ENCODE measurements at regions not wholly inside any gene's neighbourhood (a gene's known extent, or its start where the extent isn't known, plus 50 kb on each side); places are given as distances from the start of the nearest gene placed in this dataset.

GRCh38 chr5:122565331-122565730 lies 209.5 kb upstream of the SNX2 start:
- TF ChIP-seq ERF (CRISPR knock-in tag; IDR thresholded peaks at IDR 0.05) (no peak), TBP (optimal IDR thresholded peaks at IDR 0.05; ENCODE audit: low read depth, low read length) (no peak), JUND (IDR thresholded peaks at IDR 0.05; ENCODE audit: borderline replicate concordance, low read depth, low read length) (no peak), JUND (tag; IDR thresholded peaks at IDR 0.05; ENCODE audit: borderline replicate concordance, low read depth, low read length) (no peak), EP300 (IDR thresholded peaks at IDR 0.05; ENCODE audit: low read length) (no peak), MTA1 (IDR thresholded peaks at IDR 0.05; ENCODE audit: borderline replicate concordance) (no peak), ZNF263 (CRISPR knock-in tag; IDR thresholded peaks at IDR 0.05; ENCODE audit: borderline replicate concordance) (no peak), ZFX (CRISPR knock-in tag; IDR thresholded peaks at IDR 0.05) (no peak), CTBP1 (IDR thresholded peaks at IDR 0.05; ENCODE audit: borderline replicate concordance) (no peak), ZBTB8A (IDR thresholded peaks at IDR 0.05; ENCODE audit: partially characterized antibody) (no peak), CTCF (IDR thresholded peaks at IDR 0.05 in 2 of 3, conservative IDR thresholded peaks at IDR 0.05 in 1 of 3; ENCODE audit: insufficient read depth in 2 of 3, low read depth in 1 of 3, low read length in 3 of 3) (no peak), ZNF699 (CRISPR knock-in tag; IDR thresholded peaks at IDR 0.05; ENCODE audit: insufficient replicate concordance) (no peak), CREM (IDR thresholded peaks at IDR 0.05; ENCODE audit: low read depth) (no peak), GABPA (tag; conservative IDR thresholded peaks at IDR 0.05; ENCODE audit: low read depth) (no peak)
- TF ChIP-seq, protein P1, sequence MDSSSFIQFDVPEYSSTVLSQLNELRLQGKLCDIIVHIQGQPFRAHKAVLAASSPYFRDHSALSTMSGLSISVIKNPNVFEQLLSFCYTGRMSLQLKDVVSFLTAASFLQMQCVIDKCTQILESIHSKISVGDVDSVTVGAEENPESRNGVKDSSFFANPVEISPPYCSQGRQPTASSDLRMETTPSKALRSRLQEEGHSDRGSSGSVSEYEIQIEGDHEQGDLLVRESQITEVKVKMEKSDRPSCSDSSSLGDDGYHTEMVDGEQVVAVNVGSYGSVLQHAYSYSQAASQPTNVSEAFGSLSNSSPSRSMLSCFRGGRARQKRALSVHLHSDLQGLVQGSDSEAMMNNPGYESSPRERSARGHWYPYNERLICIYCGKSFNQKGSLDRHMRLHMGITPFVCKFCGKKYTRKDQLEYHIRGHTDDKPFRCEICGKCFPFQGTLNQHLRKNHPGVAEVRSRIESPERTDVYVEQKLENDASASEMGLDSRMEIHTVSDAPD (CRISPR knock-in tag; IDR thresholded peaks at IDR 0.05): no peak
